HepG2 (cell line): ENCODE measurements at regions not wholly inside any gene's neighbourhood (a gene's known extent, or its start where the extent isn't known, plus 50 kb on each side); places are given as distances from the start of the nearest gene placed in this dataset.

Experiments used
- ATAC-seq: fragments of 200-7000 bp; cut with Tn5 transposase; 3 replicates; pipeline ENCODE4 v1.9.1; 2020; ENCODE audit warnings: mild to moderate bottlenecking, moderate library complexity
- BruUV-seq: library from RNA; stranded (reverse); fragments of 400-500 nt; replicated peaks from 2 replicates; lab custom pipeline; 2021; lab: Mats Ljungman, UMichigan
- CTCF ChIA-PET: fragments of 300-600 bp; formaldehyde crosslinking; extraction: SDS; loops from one replicate; lab custom pipeline; 2021; ENCODE audit warnings: low total read pairs, inconsistent platforms, low intra/inter-chr PET ratio; lab: Yijun Ruan, JAX
- POLR2A ChIA-PET: fragments of 350-600 bp; sonication (Branson Sonifier 250); formaldehyde crosslinking; loops from one replicate; lab custom pipeline; 2020; ENCODE audit warnings: antibody characterized with exemption, inconsistent platforms; lab: Yijun Ruan, JAX
- DNase-seq: peaks from one replicate; pipeline ENCODE4 v3.0.0-alpha.2; 2015; ENCODE audit warnings: low spot score
- FAIRE-seq: peaks from 3 replicates; lab custom pipeline; 2011; peaks lifted over from hg19 to GRCh38; lab: Jason Lieb, UNC
- H2AFZ ChIP-seq: one replicate; pipeline ENCODE4 v1.6.1; 2011; ENCODE audit warnings: low read length, inconsistent platforms
- H3K27ac ChIP-seq: fragments of 300-600 bp; 3 replicates; pipeline ENCODE4 v1.8.0; 2011; ENCODE audit warnings: mixed run types, mild to moderate bottlenecking, mixed read lengths, low read length, inconsistent platforms; ENCODE audit not compliant: insufficient read depth; ENCODE audit errors: extremely low read length
- H3K27me3 ChIP-seq, 2 experiments: fragments of 200-600 bp in 1 of 2; 2 replicates in 1 of 2; 3 replicates in 1 of 2; pipeline versions ENCODE4 v1.6.0 to v1.8.0; 2011; ENCODE audit warnings: low read length in 2 of 2, mild to moderate bottlenecking in 2 of 2, moderate library complexity in 2 of 2, inconsistent platforms in 1 of 2; ENCODE audit not compliant: insufficient read depth in 2 of 2, control insufficient read depth in 1 of 2
- H3K36me3 ChIP-seq, 2 experiments: fragments of 200-600 bp in 1 of 2; replicated peaks in 1 of 2; 2 replicates in 1 of 2; 3 replicates in 1 of 2; pipeline versions ENCODE4 v1.5.1 to v1.8.0; 2011; ENCODE audit warnings: low read length in 2 of 2, inconsistent platforms in 1 of 2; ENCODE audit not compliant: insufficient read depth in 2 of 2, control insufficient read depth in 1 of 2
- H3K4me1 ChIP-seq: 2 replicates; pipeline ENCODE4 v1.5.1; 2012; ENCODE audit warnings: low read length, inconsistent platforms; ENCODE audit not compliant: insufficient read depth
- H3K4me2 ChIP-seq: 2 replicates; pipeline ENCODE4 v1.6.0; 2011; ENCODE audit warnings: low read depth, low read length, inconsistent platforms
- H3K4me3 ChIP-seq, 3 experiments: fragments of 200-600 bp in 1 of 3; sonication (generic), shearing (Covaris generic) in 1 of 3; replicated peaks in 1 of 3; 2 replicates each; pipeline ENCODE4 v1.5.1; 2011 to 2016; ENCODE audit warnings: low read length in 3 of 3, inconsistent platforms in 2 of 3, low read depth in 2 of 3, mild to moderate bottlenecking in 2 of 3, control low read depth in 1 of 3, mixed read lengths in 1 of 3; ENCODE audit not compliant: insufficient read depth in 1 of 3
- H3K79me2 ChIP-seq: one replicate; pipeline ENCODE4 v1.6.1; 2011; ENCODE audit warnings: low read length, inconsistent platforms; ENCODE audit not compliant: insufficient read depth
- H3K9ac ChIP-seq: 2 replicates; pipeline ENCODE4 v1.6.0; 2011; ENCODE audit warnings: mild to moderate bottlenecking, low read depth, low read length, inconsistent platforms; ENCODE audit not compliant: insufficient read depth
- H3K9me3 ChIP-seq: 2 replicates; pipeline ENCODE4 v1.5.1; 2012; ENCODE audit warnings: mild to moderate bottlenecking, low read length
- H4K20me1 ChIP-seq: 2 replicates; pipeline ENCODE4 v1.6.0; 2011; ENCODE audit warnings: inconsistent platforms, mild to moderate bottlenecking, low read length, moderate library complexity; ENCODE audit not compliant: insufficient read depth
- CAMTA2 ChIP-seq: sonication (generic); formaldehyde crosslinking; IDR thresholded peaks from 2 replicates; pipeline ENCODE4 v1.4.0; 2020; ENCODE audit warnings: mild to moderate bottlenecking, missing genetic modification reagents, borderline replicate concordance
- KLF9 ChIP-seq: IDR thresholded peaks from 2 replicates; pipeline ENCODE4 v1.6.1; 2016; ENCODE audit warnings: low read depth
- MAX ChIP-seq: IDR thresholded peaks from 2 replicates; pipeline ENCODE4 v1.6.1; 2012; ENCODE audit warnings: inconsistent platforms
- MTA3 ChIP-seq: sonication (generic); formaldehyde crosslinking; IDR thresholded peaks from 2 replicates; pipeline ENCODE4 v1.4.0; 2020; ENCODE audit warnings: missing genetic modification reagents
- NBN ChIP-seq: fragments of 450-650 bp; conservative IDR thresholded peaks from 2 replicates; pipeline ENCODE4 v1.6.1; 2017
- NCOA2 ChIP-seq: sonication (generic); formaldehyde crosslinking; IDR thresholded peaks from 2 replicates; pipeline ENCODE4 v1.8.0; 2022; ENCODE audit warnings: inconsistent platforms
- NCOR1 ChIP-seq: fragments of 200-600 bp; sonication (generic); IDR thresholded peaks from 2 replicates; pipeline ENCODE4 v1.7.0; 2017; ENCODE audit warnings: antibody characterized with exemption, low read length, borderline replicate concordance
- NR2C2 ChIP-seq: sonication (generic); formaldehyde crosslinking; IDR thresholded peaks from 2 replicates; pipeline ENCODE4 v1.4.0; 2020; ENCODE audit warnings: missing genetic modification reagents, mild to moderate bottlenecking, moderate library complexity, borderline replicate concordance
- POLR2AphosphoS5 ChIP-seq: IDR thresholded peaks from 2 replicates; pipeline ENCODE4 v1.6.1; 2012; ENCODE audit warnings: low read depth, low read length
- RARA ChIP-seq: IDR thresholded peaks from 2 replicates; pipeline ENCODE4 v1.6.1; 2016; ENCODE audit warnings: missing genetic modification reagents, missing compliant biosample characterization
- ZNF589 ChIP-seq: sonication (generic); formaldehyde crosslinking; conservative IDR thresholded peaks from 2 replicates; pipeline ENCODE4 v1.8.0; 2022; ENCODE audit warnings: mild to moderate bottlenecking, moderate library complexity, missing genetic modification reagents
- ZNF639 ChIP-seq: conservative IDR thresholded peaks from 2 replicates; pipeline ENCODE4 v1.6.1; 2018; ENCODE audit warnings: missing genetic modification reagents
- ZSCAN25 ChIP-seq: sonication (generic); formaldehyde crosslinking; IDR thresholded peaks from 2 replicates; pipeline ENCODE4 v1.8.0; 2022; ENCODE audit warnings: mild to moderate bottlenecking, missing genetic modification reagents
- WGBS: methylation state at CpG from one replicate; pipeline ENCODE4 v1.1.6; 2017; ENCODE audit warnings: low lambda C conversion rate; 5-methylcytosine and 5-hydroxymethylcytosine counted together
- in situ Hi-C: cut with HindIII; loops from 2 replicates; pipeline ENCODE4 v1.10.0; 2017; ENCODE audit warnings: low pct_unique_long_range_greater_than_20kb; ENCODE audit not compliant: extremely low pct_ligation_motif_present
- intact Hi-C: fragments of 100-400 bp; cut with micrococcal nuclease; formaldehyde crosslinking; loops from one replicate; pipeline ENCODE4 v1.10.0; 2022; ENCODE audit not compliant: unreplicated experiment

GRCh38 chr1:3993619-3994375 is 93.7 kb upstream of the C1orf174 start:
- no peak overlapping the region for H3K4me3 ChIP-seq
- no peak overlapping the region for H3K27ac ChIP-seq
- H4K20me1 ChIP-seq = no peaks in the 10 kb centered on the region
- no peak overlapping the region for H3K9ac ChIP-seq
- ChIA-PET CTCF (no interaction called here), POLR2A (no interaction called here)
- TF ChIP-seq MTA3 = no peak
- no peak for TF ChIP-seq NBN
- TF ChIP-seq CAMTA2 (CRISPR knock-in tag) = no peak
- no peak for TF ChIP-seq MAX
- no peak for TF ChIP-seq KLF9 (CRISPR knock-in tag)
- TF ChIP-seq ZNF589 (CRISPR knock-in tag) = no peak
- TF ChIP-seq NCOA2 (CRISPR knock-in tag) = no peak
- TF ChIP-seq NR2C2 (CRISPR knock-in tag) = no peak
- no peak for TF ChIP-seq RARA (CRISPR knock-in tag)
- TF ChIP-seq ZNF639 (CRISPR knock-in tag) = no peak
- no peak for TF ChIP-seq ZSCAN25 (CRISPR knock-in tag)
- no peak for TF ChIP-seq NCOR1
- TF ChIP-seq POLR2AphosphoS5 = no peak
- TF ChIP-seq, all 625 proteins: peak for 0
- FAIRE-seq (no peak), ATAC-seq (no peak), DNase-seq (no peak)
- 22% methylated on average over 23 of the region's 25 CpGs for WGBS
- Histone ChIP-seq H3K9me3 (no peaks in the 10 kb centered on the region), H3K79me2 (no peaks in the 10 kb centered on the region), H3K4me1 (no peaks in the 10 kb centered on the region), H3K4me2 (no peak overlapping the region), H3K36me3 (no peaks in the 10 kb centered on the region), H2AFZ (no peak overlapping the region), H3K27me3 (peaks cover 8 to 47% of the 10 kb centered on the region in 2 experiments)
- in situ Hi-C loops (no loop called here), intact Hi-C loops (no loop called here)
- no TSS peak for BruUV-seq
